Erythroblast (primary cell): ENCODE measurements at regions not wholly inside any gene's neighbourhood (a gene's known extent, or its start where the extent isn't known, plus 50 kb on each side); places are given as distances from the start of the nearest gene placed in this dataset.

Experiments
- GATA1 ChIP-seq: IDR thresholded peaks from 2 replicates; pipeline ENCODE4 v1.6.1; 2011; ENCODE audit warnings: low read depth, mild to moderate bottlenecking, control low read depth, low read length, moderate library complexity
- POLR2A ChIP-seq: IDR thresholded peaks from 2 replicates; pipeline ENCODE4 v1.6.1; 2011; ENCODE audit warnings: mild to moderate bottlenecking, low read length

GRCh38 chr2:234867882-234868285 lies 83.9 kb upstream of the SH3BP4 start:
- TF ChIP-seq POLR2A, result no peak
- TF ChIP-seq GATA1, result no peak
